PFSK-1 (cell line): ENCODE measurements at regions not wholly inside any gene's neighbourhood (a gene's known extent, or its start where the extent isn't known, plus 50 kb on each side); places are given as distances from the start of the nearest gene placed in this dataset.

Experiments used
- FOXP2 ChIP-seq: optimal IDR thresholded peaks from 2 replicates; pipeline ENCODE3; 2011; ENCODE audit warnings: borderline replicate concordance, control low read depth, inconsistent platforms; ENCODE audit not compliant: insufficient read depth; ENCODE audit errors: extremely low read length, extremely low read depth
- POLR2AphosphoS5 ChIP-seq: IDR thresholded peaks from 2 replicates; pipeline ENCODE4 v1.6.1; 2012; ENCODE audit warnings: low read depth, mild to moderate bottlenecking, control low read depth, low read length, moderate library complexity
- REST ChIP-seq, 2 experiments: IDR thresholded peaks; 2 replicates each; pipeline versions ENCODE4 v1.6.1 to v1.8.0; 2011 to 2012; ENCODE audit warnings: low read depth in 2 of 2, low read length in 2 of 2, control low read depth in 1 of 2, inconsistent platforms in 1 of 2, mild to moderate bottlenecking in 1 of 2, moderate library complexity in 1 of 2; ENCODE audit not compliant: insufficient read depth in 1 of 2
- SIN3A ChIP-seq: IDR thresholded peaks from 2 replicates; pipeline ENCODE4 v1.6.1; 2012; ENCODE audit warnings: mild to moderate bottlenecking, low read length, moderate library complexity, borderline replicate concordance; ENCODE audit not compliant: insufficient read depth
- TAF1 ChIP-seq: IDR thresholded peaks from 2 replicates; pipeline ENCODE4 v1.6.1; 2012; ENCODE audit warnings: low read length, control low read depth, borderline replicate concordance; ENCODE audit not compliant: insufficient read depth

GRCh38 chr12:17572250-17572649 is 517.7 kb downstream of the RERGL start:
- TF ChIP-seq TAF1, result no peak
- no peak for TF ChIP-seq FOXP2
- TF ChIP-seq POLR2AphosphoS5, result no peak
- TF ChIP-seq SIN3A, result no peak
- TF ChIP-seq REST (IDR thresholded peaks at IDR 0.05; ENCODE audit: insufficient read depth in 1 of 2, low read depth in 2 of 2, low read length in 2 of 2), result no peak

DNA sequence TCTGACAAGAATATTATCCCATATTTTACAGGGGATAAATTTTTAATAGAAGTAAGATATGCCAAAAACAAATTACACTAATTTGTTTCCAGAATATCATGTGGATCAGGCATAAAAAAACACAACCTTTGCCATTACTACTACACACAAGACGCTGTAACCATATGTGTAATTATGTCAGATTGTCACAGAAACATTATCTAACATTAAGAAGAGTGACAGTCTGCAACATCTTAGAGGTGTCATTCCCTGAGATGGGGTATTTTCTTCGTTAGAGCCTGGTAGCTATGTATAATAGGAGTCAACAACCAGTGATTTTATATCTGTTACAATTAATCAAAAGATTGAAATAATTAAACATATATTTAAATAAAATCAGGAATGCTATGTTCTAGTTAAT is 518.9 kb downstream of the RERGL start:
- TF ChIP-seq FOXP2, result no peak
- no peak for TF ChIP-seq TAF1
- no peak for TF ChIP-seq REST (IDR thresholded peaks at IDR 0.05; ENCODE audit: insufficient read depth in 1 of 2, low read depth in 2 of 2, low read length in 2 of 2)
- TF ChIP-seq SIN3A, result no peak
- no peak for TF ChIP-seq POLR2AphosphoS5

- no peak for TF ChIP-seq TAF1
- TF ChIP-seq FOXP2, result no peak
- TF ChIP-seq SIN3A, result no peak
- TF ChIP-seq REST (IDR thresholded peaks at IDR 0.05; ENCODE audit: insufficient read depth in 1 of 2, low read depth in 2 of 2, low read length in 2 of 2), result no peak
- TF ChIP-seq POLR2AphosphoS5, result no peak
Observed at GRCh38 chr12:17550011-17550410, 540.0 kb downstream of the RERGL start.

- TF ChIP-seq POLR2AphosphoS5 (no peak), SIN3A (no peak), REST (IDR thresholded peaks at IDR 0.05; ENCODE audit: insufficient read depth in 1 of 2, low read depth in 2 of 2, low read length in 2 of 2) (no peak), TAF1 (no peak), FOXP2 (no peak)
Observed at GRCh38 chr12:17540921-17541320, 549.1 kb downstream of the RERGL start.

GRCh38 chr12:17528394-17528793 is 561.6 kb downstream of the RERGL start:
- TF ChIP-seq SIN3A (no peak), TAF1 (no peak), POLR2AphosphoS5 (no peak), FOXP2 (no peak), REST (IDR thresholded peaks at IDR 0.05; ENCODE audit: insufficient read depth in 1 of 2, low read depth in 2 of 2, low read length in 2 of 2) (no peak)
